SK-N-SH treated with all-trans-retinoic acid at 6 μM for 48 hours (cell line): ENCODE measurements at regions not wholly inside any gene's neighbourhood (a gene's known extent, or its start where the extent isn't known, plus 50 kb on each side); places are given as distances from the start of the nearest gene placed in this dataset.

Experiments used
- ATAC-seq: fragments of 200-7000 bp; cut with Tn5 transposase; 3 replicates; pipeline ENCODE4 v1.9.1; 2020; ENCODE audit warnings: mild to moderate bottlenecking, moderate library complexity
- ARNTL ChIP-seq: fragments of 450-650 bp; formaldehyde crosslinking; IDR thresholded peaks from 2 replicates; pipeline ENCODE4 v1.5.0; 2020; ENCODE audit warnings: low read depth, mild to moderate bottlenecking, moderate library complexity, borderline replicate concordance
- BACH2 ChIP-seq: fragments of 250-450 bp; sonication (Bioruptor Pico); IDR thresholded peaks from 2 replicates; pipeline ENCODE4 v1.9.0; 2021; ENCODE audit warnings: mild to moderate bottlenecking, borderline replicate concordance
- CREB5 ChIP-seq: fragments of 250-450 bp; sonication (Bioruptor Pico); IDR thresholded peaks from 2 replicates; pipeline ENCODE4 v1.5.1; 2020; ENCODE audit warnings: low read depth, mild to moderate bottlenecking, moderate library complexity
- CSDC2 ChIP-seq: fragments of 250-450 bp; sonication (Bioruptor Pico); IDR thresholded peaks from 2 replicates; pipeline ENCODE4 v1.5.0; 2020; ENCODE audit warnings: mild to moderate bottlenecking, moderate library complexity
- CSRNP3 ChIP-seq: fragments of 250-450 bp; sonication (Bioruptor Pico); IDR thresholded peaks from 2 replicates; pipeline ENCODE4 v1.5.1; 2021; ENCODE audit warnings: mild to moderate bottlenecking, moderate library complexity
- ESRRG ChIP-seq: fragments of 250-450 bp; sonication (Bioruptor Pico); IDR thresholded peaks from 2 replicates; pipeline ENCODE4 v1.6.1; 2021; ENCODE audit warnings: mild to moderate bottlenecking
- GLIS3 ChIP-seq: fragments of 250-450 bp; sonication (Bioruptor Pico); IDR thresholded peaks from 2 replicates; pipeline ENCODE4 v1.5.0; 2020; ENCODE audit warnings: mild to moderate bottlenecking, moderate library complexity
- ISL1 ChIP-seq: fragments of 250-450 bp; sonication (Bioruptor Pico); IDR thresholded peaks from 2 replicates; pipeline ENCODE4 v2.1.2; 2022; ENCODE audit warnings: mild to moderate bottlenecking, moderate library complexity
- OSR1 ChIP-seq: fragments of 250-450 bp; sonication (Bioruptor Pico); IDR thresholded peaks from 2 replicates; pipeline ENCODE4 v1.8.0; 2022; ENCODE audit warnings: moderate library complexity, mild to moderate bottlenecking, inconsistent platforms
- PATZ1 ChIP-seq: fragments of 250-450 bp; sonication (Bioruptor Pico); IDR thresholded peaks from 2 replicates; pipeline ENCODE4 v1.8.0; 2020; ENCODE audit warnings: mild to moderate bottlenecking, moderate library complexity, borderline replicate concordance
- PPARA ChIP-seq: fragments of 250-450 bp; sonication (Bioruptor Pico); IDR thresholded peaks from 2 replicates; pipeline ENCODE4 v1.5.0; 2020; ENCODE audit warnings: mild to moderate bottlenecking, borderline replicate concordance
- RARB ChIP-seq: fragments of 250-450 bp; sonication (Bioruptor Pico); IDR thresholded peaks from 2 replicates; pipeline ENCODE4 v1.8.0; 2021; ENCODE audit warnings: mild to moderate bottlenecking, moderate library complexity
- SNAI2 ChIP-seq: fragments of 250-450 bp; sonication (Bioruptor Pico); IDR thresholded peaks from 2 replicates; pipeline ENCODE4 v1.5.0; 2020; ENCODE audit warnings: mild to moderate bottlenecking, moderate library complexity
- TOX ChIP-seq: fragments of 250-450 bp; sonication (Bioruptor Pico); IDR thresholded peaks from 2 replicates; pipeline ENCODE4 v1.8.0; 2021; ENCODE audit warnings: mild to moderate bottlenecking, moderate library complexity, borderline replicate concordance
- TSHZ2 ChIP-seq: fragments of 250-450 bp; sonication (Bioruptor Pico); IDR thresholded peaks from 2 replicates; pipeline ENCODE4 v1.5.0; 2020; ENCODE audit warnings: mild to moderate bottlenecking, moderate library complexity
- ZC3H10 ChIP-seq: fragments of 250-450 bp; sonication (Bioruptor Pico); IDR thresholded peaks from 2 replicates; pipeline ENCODE4 v1.5.1; 2021; ENCODE audit warnings: mild to moderate bottlenecking, moderate library complexity
- ZFP30 ChIP-seq: fragments of 450-650 bp; formaldehyde crosslinking; IDR thresholded peaks from 2 replicates; pipeline ENCODE4 v1.5.0; 2022; ENCODE audit warnings: mild to moderate bottlenecking, moderate library complexity
- ZNF565 ChIP-seq: fragments of 450-650 bp; formaldehyde crosslinking; conservative IDR thresholded peaks from 2 replicates; pipeline ENCODE4 v1.5.0; 2020; ENCODE audit warnings: low read depth, mild to moderate bottlenecking, moderate library complexity
- ZNF70 ChIP-seq: fragments of 450-650 bp; formaldehyde crosslinking; IDR thresholded peaks from 2 replicates; pipeline ENCODE4 v1.5.0; 2020; ENCODE audit warnings: mild to moderate bottlenecking, moderate library complexity
- ZNF8 ChIP-seq: fragments of 450-650 bp; formaldehyde crosslinking; IDR thresholded peaks from 2 replicates; pipeline ENCODE4 v1.5.0; 2020; ENCODE audit warnings: mild to moderate bottlenecking, moderate library complexity

- ATAC-seq = no peak
- TF ChIP-seq SNAI2 (CRISPR knock-in tag) = no peak
- TF ChIP-seq GLIS3 (CRISPR knock-in tag) = no peak
Measured at GRCh38 chr16:86048221-86048620, 149.3 kb downstream of the IRF8 start.

GRCh38 chr16:86048882-86049585 lies 150.1 kb downstream of the IRF8 start:
- TF ChIP-seq ESRRG (CRISPR knock-in tag) (no peak), TOX (CRISPR knock-in tag) (no peak), RARB (CRISPR knock-in tag) (no peak), PATZ1 (CRISPR knock-in tag) (no peak), PPARA (CRISPR knock-in tag) (no peak), BACH2 (no peak), ZC3H10 (CRISPR knock-in tag) (no peak), CREB5 (CRISPR knock-in tag) (no peak), OSR1 (CRISPR knock-in tag) (no peak), CSDC2 (CRISPR knock-in tag) (no peak), GLIS3 (CRISPR knock-in tag) (no peak), TSHZ2 (no peak), ISL1 (CRISPR knock-in tag) (no peak), CSRNP3 (CRISPR knock-in tag) (no peak), SNAI2 (CRISPR knock-in tag) (no peak), ZNF565 (no peak), ZNF8 (CRISPR knock-in tag) (no peak), ARNTL (CRISPR knock-in tag) (no peak), ZNF70 (no peak), ZFP30 (CRISPR knock-in tag) (no peak)
- ATAC-seq = no peak

- no peak for ATAC-seq
Measured at GRCh38 chr16:86049641-86050040, 150.7 kb downstream of the IRF8 start.

More at GRCh38 chr16:86049641-86050040, 150.7 kb downstream of the IRF8 start:
- no peak for TF ChIP-seq ESRRG (CRISPR knock-in tag)
- no peak for TF ChIP-seq BACH2
- TF ChIP-seq ZNF70 = no peak
- no peak for TF ChIP-seq ZFP30 (CRISPR knock-in tag)
- TF ChIP-seq CSRNP3 (CRISPR knock-in tag) = no peak
- TF ChIP-seq TSHZ2 = no peak
- no peak for TF ChIP-seq CSDC2 (CRISPR knock-in tag)
- no peak for TF ChIP-seq ARNTL (CRISPR knock-in tag)
- no peak for TF ChIP-seq ISL1 (CRISPR knock-in tag)
